ENCODE measurements at regions not wholly inside any gene's neighbourhood (a gene's known extent, or its start where the extent isn't known, plus 50 kb on each side); places are given as distances from the start of the nearest gene placed in this dataset.
"Not testable (repeated sequence)": the region's sequence is repeated elsewhere in the genome, so short reads cannot be mapped to it uniquely, and the experiment has no call there.

GRCh38 chr19:32058131-32058530 is 287.3 kb upstream of the ZNF507 start:
- no peak for DNase-seq

- no peak for DNase-seq
Observed at GRCh38 chr19:32061315-32061714, 284.1 kb upstream of the ZNF507 start.

GRCh38 chr19:32063601-32064000 is 281.8 kb upstream of the ZNF507 start:
- no peak for DNase-seq

GRCh38 chr19:32066056-32066455 is 279.4 kb upstream of the ZNF507 start:
- DNase-seq = no peak

GRCh38 chr19:32067685-32068084 is 277.7 kb upstream of the ZNF507 start:
- DNase-seq = no peak

- DNase-seq = no peak
Observed at GRCh38 chr19:32068793-32069192, 276.6 kb upstream of the ZNF507 start.

GRCh38 chr19:32070101-32070500 is 275.3 kb upstream of the ZNF507 start:
- no peak for DNase-seq

GRCh38 chr19:32082028-32082427 is 263.4 kb upstream of the ZNF507 start:
- no peak for DNase-seq

- DNase-seq = not testable (repeated sequence)
Observed at GRCh38 chr19:32084756-32085363, 260.6 kb upstream of the ZNF507 start.

GRCh38 chr19:32091241-32091640 is 254.2 kb upstream of the ZNF507 start:
- no peak for DNase-seq

- DNase-seq = no peak
Observed at GRCh38 chr19:32097011-32097410, 248.4 kb upstream of the ZNF507 start.

GRCh38 chr19:32097620-32098019 is 247.8 kb upstream of the ZNF507 start:
- no peak for DNase-seq

DNA sequence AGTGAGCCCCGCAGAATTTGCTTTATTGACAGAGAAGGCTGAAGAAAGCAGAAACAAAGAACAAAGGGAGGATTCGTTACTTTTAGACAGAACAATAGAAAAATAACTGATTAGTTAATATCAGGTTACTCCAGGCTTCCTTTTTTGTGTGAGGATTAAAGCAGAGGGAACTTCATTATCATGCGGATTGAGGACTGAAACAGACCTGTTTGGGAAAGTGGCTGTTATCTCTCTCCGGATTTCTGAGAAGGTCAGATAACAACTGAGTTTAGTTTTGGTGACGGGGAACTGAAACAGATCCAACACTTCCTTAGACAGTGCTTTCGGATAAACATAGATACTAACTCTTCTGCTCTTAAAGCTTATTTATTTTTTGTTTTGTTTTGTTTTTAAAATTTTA is 246.4 kb upstream of the ZNF507 start:
- DNase-seq = no peak

- no peak for DNase-seq
Observed at GRCh38 chr19:32101206-32101605, 244.2 kb upstream of the ZNF507 start.

DNA sequence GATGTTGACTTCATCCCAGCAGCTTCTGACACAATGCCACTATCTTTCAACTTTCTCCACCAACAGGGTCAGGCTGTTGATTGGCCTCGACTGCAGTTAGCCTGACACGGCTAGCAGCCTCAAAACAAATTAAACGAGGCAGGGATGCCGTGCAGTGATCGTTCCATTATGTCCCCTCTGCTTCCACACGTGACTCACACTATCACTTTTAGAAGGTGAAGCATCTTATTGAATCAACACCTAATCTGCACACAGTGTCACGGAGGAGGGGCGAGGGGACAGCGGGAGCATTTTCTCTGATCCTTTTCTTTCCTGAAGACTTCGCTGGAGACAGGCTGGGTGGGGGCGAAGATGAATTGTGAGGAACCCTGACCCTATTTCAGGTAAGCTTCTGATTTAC is 241.9 kb upstream of the ZNF507 start:
- no peak for DNase-seq

DNA sequence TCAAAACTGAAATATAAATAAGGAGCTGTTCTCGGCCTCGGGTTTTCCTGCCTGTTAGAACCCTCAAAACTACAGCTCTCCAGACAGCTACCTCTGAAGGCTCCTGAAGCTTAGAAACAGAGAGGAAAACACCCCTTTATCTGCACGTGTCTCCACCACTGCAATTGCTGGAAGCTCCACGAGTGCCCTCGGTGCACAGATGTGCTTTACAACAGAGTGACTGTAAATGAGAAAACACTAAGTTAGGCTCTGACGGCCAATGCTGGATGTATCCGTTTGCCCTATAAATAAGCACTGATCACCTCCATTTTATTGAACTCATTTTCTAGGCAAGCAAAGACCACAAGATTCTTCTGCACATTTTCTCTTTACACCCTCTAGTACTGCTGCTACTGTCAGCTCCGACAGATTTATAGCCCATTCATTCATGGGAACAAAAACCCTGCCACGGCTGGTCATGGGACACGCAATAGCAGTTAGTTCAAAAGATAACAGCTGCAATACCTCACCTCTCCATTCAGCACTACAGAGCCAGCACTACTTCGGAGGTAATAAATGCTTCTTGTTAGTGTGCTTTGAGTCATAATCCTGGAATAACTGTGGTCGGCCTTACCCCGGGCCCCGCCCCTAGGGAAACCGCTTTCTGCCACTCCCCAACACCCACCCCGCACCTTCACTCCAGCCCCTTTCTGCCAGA is 241.1 kb upstream of the ZNF507 start:
- DNase-seq = no peak

DNA sequence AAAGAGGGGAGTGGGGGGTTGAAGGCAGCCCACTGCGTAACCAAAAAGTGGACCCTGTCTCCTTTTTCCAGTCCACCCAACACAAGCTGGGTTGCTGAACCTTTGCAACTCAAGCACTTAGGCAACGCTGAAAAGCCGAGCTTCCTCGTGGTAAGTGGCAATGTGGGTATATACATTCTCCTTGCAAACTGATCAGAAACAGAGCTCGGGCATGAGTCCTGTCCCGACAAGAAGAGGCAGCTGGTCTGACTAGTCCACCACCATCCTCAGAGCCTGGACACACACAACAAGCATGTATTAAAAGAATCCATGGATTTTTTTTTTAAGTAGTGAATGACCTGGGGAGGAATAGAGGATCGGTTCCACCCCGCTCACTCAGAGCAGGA is 240.6 kb upstream of the ZNF507 start:
- no peak for DNase-seq

DNA sequence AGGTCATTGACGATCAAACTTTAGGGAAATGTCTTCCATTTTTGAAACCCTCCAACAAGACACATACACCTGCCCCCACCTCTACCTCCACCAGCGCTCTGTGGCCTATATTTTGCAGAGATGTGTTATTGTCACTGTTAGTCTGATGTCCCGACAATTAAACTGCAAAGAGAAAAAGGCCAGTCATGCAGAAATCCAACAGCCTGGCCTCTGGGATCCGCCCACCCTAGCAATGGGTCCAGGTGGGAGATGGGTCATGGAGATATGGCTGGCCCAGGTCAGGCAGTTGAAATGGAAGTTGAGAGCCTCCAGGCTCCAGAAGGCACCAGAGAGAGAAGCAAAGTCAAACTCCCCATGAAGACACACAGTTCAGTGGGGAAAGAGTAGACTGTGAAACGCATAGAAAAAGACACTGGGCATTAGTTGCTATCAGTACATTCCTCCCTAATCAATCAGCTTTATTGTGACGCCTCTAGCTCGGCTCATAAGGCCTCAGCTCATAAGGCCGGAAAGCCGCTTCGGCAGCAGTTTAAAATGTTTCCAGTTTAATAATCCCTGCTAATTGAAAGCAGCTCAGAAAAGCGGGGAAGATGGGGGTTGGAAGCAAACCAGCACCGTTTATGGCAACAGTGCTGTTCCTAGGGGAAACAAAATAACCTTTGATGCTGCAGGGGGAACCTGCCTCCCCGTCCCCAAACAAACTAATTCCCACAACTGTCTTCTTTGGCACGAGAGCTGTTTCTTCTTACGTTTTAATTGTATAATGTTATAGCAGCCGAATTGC is 239.7 kb upstream of the ZNF507 start:
- DNase-seq = no peak

- DNase-seq = no peak
Observed at GRCh38 chr19:32122258-32122657, 223.2 kb upstream of the ZNF507 start.

DNA sequence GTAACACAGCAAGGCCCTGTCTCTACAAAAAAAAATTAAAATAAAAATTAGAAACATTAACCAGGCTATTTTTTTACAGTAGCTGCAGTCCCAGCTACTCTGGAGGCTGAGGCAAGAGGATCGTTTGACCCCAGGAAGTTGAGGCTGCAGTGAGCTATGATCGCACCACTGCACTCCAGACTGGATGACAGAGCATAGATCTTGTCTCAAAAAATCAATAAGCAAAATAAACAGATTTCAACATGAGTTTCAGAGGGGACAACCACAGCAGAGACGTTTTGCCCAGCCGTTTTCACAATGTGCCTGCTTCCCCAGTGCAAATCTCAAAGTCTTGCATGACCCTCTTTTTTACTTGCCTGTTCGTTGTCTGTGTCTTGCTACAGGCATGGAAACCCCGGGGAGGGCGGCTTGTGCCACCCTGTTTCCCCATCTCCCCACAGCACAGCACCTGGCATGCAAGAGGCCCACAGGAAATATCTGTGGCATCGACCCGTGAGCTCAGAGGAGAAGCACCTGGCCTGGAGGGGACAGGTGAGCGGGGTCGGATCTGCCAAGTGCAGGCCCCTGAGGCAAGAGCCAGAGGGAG is 222.0 kb upstream of the ZNF507 start:
- no peak for DNase-seq

DNA sequence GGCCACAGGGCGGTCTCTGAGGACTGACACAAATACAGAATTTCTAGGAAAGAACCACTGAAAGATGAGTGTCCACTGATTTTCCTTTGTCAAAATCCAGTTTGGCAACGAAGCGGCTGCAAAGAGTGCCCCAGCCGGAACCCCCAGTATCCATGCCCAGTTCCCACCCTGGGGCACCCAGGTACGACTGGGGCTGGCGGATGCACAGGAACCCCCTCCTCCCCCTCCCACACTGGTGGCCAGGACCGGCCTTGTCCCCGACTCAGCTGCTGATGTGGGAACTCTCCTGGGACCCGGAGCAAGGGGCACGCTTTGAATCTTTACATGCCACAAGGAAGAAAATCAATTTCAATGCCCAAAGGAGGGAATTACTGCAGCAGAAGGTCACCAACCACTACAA is 220.8 kb upstream of the ZNF507 start:
- no peak for DNase-seq

GRCh38 chr19:32129141-32129540 is 216.3 kb upstream of the ZNF507 start:
- DNase-seq = no peak

DNA sequence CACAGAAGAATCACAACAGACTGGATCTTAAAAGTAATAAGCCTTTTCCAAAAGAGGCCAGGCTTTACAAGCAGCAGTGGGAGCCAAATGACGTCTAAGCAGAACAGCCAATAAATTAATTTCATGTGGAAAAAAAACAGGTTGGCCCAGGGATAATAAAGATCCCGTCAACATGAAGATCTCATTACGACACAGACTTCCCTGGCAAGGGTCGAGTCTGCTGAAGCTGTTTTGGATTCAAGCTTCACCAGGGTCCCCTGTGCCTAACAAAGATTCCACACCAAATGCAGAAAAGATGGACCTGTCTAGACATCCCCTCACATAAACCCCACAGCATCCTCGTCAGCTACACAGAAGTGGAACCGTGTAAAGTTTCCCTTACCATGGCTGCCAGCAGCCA is 215.1 kb upstream of the ZNF507 start:
- no peak for DNase-seq

DNA sequence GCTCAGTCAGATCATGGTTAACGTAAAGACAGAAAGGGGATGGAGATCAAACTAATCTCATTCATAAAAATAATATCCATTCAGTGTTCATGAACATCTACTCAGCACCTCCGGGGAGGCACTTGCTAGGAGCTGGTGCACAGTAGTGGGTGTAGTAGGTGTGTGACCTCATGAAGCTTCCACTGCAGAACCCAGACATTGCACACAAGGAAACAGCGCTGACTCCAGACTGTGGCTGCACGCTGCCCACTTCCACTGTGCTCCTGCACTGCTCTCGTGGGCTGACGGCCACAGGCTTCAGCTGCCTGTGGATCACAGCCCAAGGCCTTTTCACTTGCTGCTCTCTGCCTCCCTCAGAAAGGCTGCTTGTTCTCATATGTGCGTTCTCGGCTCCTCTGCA is 214.4 kb upstream of the ZNF507 start:
- DNase-seq = no peak

Measured in central memory CD4-positive, alpha-beta T cell (primary cell).